ENCODE measurements at regions not wholly inside any gene's neighbourhood (a gene's known extent, or its start where the extent isn't known, plus 50 kb on each side); places are given as distances from the start of the nearest gene placed in this dataset.
"Not testable (repeated sequence)": the region's sequence is repeated elsewhere in the genome, so short reads cannot be mapped to it uniquely, and the experiment has no call there.

DNA sequence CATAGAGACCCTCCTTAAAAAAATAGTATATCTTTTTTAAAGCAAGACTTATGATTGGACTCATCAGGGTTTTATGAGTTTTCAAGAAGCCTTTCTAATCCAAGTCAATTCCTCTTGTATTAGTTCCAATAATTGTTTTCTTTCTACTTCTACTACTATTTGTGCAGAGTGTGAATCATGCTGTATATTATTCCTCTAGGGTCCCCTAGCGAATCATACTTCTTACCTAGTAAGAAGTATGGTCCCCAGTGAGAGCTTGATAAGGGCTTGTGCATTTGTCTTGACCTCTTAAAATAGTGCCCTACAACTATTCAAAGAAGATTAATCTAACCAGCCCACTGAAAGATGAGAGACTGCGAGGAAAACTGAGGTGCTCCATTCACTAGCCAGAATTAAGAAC is 715.7 kb upstream of the ZP4 start:
- Histone ChIP-seq H3K4me3 (no peak overlapping the region), H3K4me1 (no peaks in the 10 kb centered on the region), H3K9me3 (0 out of 3 replicates have a peak, but pooled peaks cover 2% of the 10 kb centered on the region), H3K27ac (no peak overlapping the region), H3K4me2 (no peak overlapping the region; the same call in 2 of the 3 replicates)
- POLR2A ChIA-PET = no interaction called here
- TF ChIP-seq, protein P1, sequence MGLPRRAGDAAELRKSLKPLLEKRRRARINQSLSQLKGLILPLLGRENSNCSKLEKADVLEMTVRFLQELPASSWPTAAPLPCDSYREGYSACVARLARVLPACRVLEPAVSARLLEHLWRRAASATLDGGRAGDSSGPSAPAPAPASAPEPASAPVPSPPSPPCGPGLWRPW (IDR thresholded peaks at IDR 0.05) = no peak
- TF ChIP-seq, protein P2, sequence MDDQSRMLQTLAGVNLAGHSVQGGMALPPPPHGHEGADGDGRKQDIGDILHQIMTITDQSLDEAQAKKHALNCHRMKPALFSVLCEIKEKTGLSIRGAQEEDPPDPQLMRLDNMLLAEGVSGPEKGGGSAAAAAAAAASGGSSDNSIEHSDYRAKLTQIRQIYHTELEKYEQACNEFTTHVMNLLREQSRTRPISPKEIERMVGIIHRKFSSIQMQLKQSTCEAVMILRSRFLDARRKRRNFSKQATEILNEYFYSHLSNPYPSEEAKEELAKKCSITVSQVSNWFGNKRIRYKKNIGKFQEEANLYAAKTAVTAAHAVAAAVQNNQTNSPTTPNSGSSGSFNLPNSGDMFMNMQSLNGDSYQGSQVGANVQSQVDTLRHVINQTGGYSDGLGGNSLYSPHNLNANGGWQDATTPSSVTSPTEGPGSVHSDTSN (IDR thresholded peaks at IDR 0.05) = no peak
- TF ChIP-seq REST (IDR thresholded peaks at IDR 0.05) (no peak), USF2 (IDR thresholded peaks at IDR 0.05) (no peak), MAZ (IDR thresholded peaks at IDR 0.05; ENCODE audit: borderline replicate concordance, low read depth, low read length) (no peak), KDM5A (IDR thresholded peaks at IDR 0.05) (no peak), ZFP36 (IDR thresholded peaks at IDR 0.05; ENCODE audit: borderline replicate concordance, partially characterized antibody) (no peak), HEYL (CRISPR knock-in tag; IDR thresholded peaks at IDR 0.05) (no peak), KDM1A (IDR thresholded peaks at IDR 0.05; ENCODE audit: low read depth) (no peak), POLR2AphosphoS2 (conservative IDR thresholded peaks at IDR 0.05; ENCODE audit: low read length) (no peak)
- DNase-seq (ENCODE audit: low read depth in 1 of 2, low spot score in 1 of 2) (no peak), ATAC-seq (no peak), FAIRE-seq (no peak)
- CTCF ChIA-PET = no interaction called here
- 8% methylated on average over 2 of the region's 2 CpGs for WGBS (ENCODE audit: missing lambda C conversion rate)

GRCh38 chr1:238604357-238604756 is 713.6 kb upstream of the ZP4 start:
- FAIRE-seq = no peak
- POLR2A ChIA-PET = no interaction called here
- no peaks in the 10 kb centered on the region for H3K4me1 ChIP-seq
- ATAC-seq = no peak
- DNase-seq (ENCODE audit: low read depth in 1 of 2, low spot score in 1 of 2) = no peak
- H3K4me2 ChIP-seq = no peak overlapping the region
- CTCF ChIA-PET = interaction anchor here (1.0 kb wide), 1 partner anchor 18 kb away, joined by 3 read pairs; no protein-coding TSS in a partner anchor
- H3K9me3 ChIP-seq = 0 out of 3 replicates have a peak, but pooled peaks cover 2% of the 10 kb centered on the region
- H3K27ac ChIP-seq = no peak overlapping the region
- WGBS (ENCODE audit: missing lambda C conversion rate) = 18% methylated on average over 3 of the region's 3 CpGs
- no peak overlapping the region for H3K4me3 ChIP-seq
- TF ChIP-seq NR3C1 (IDR thresholded peaks at IDR 0.05) = no peak
- no peak for TF ChIP-seq NPAS2 (CRISPR knock-in tag; IDR thresholded peaks at IDR 0.05; ENCODE audit: borderline replicate concordance)
- TF ChIP-seq REST (IDR thresholded peaks at IDR 0.05) = no peak
- no peak for TF ChIP-seq CEBPB (IDR thresholded peaks at IDR 0.05)
- no peak for TF ChIP-seq CTCF (IDR thresholded peaks at IDR 0.05)
- TF ChIP-seq CBX8 (IDR thresholded peaks at IDR 0.05) = no peak
- no peak for TF ChIP-seq HOXA7 (CRISPR knock-in tag; IDR thresholded peaks at IDR 0.05)
- TF ChIP-seq JUN (IDR thresholded peaks at IDR 0.05) = no peak

DNA sequence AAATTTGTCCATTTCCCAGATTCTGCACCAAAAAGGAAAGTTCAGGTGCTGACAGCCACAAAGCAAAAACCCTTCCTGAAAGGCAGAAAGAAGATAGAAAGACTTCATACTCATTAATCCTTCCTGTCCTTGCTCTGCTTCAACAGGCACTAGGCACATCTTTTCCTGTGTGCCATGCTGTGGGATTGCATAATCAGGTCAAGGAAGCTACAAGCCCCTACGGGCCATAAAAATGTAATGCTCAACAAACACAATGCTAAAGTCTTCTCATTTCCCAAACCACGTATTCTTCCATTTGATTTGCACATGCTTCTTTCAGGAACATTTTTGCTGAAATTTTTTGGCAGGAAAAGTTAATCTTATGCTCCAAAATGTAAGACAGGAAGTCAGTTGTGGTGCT is 710.9 kb upstream of the ZP4 start:
- POLR2A ChIA-PET; H3K27ac ChIP-seq; CTCF ChIA-PET; ATAC-seq; DNase-seq (ENCODE audit: low read depth in 1 of 2, low spot score in 1 of 2); FAIRE-seq; H3K9me3 ChIP-seq; H3K4me3 ChIP-seq; H3K4me2 ChIP-seq; H3K4me1 ChIP-seq: not testable (repeated sequence)
- 12% methylated on average over 2 of the region's 2 CpGs for WGBS (ENCODE audit: missing lambda C conversion rate)
